ENCODE measurements at regions not wholly inside any gene's neighbourhood (a gene's known extent, or its start where the extent isn't known, plus 50 kb on each side); places are given as distances from the start of the nearest gene placed in this dataset.

GRCh38 chr20:52869698-52870501 lies 102.3 kb upstream of the TSHZ2 start:
- H3K36me3 Mint-ChIP-seq, result no peaks in the 10 kb centered on the region
- H3K9me3 Mint-ChIP-seq, result no peaks in the 10 kb centered on the region
- no peaks in the 10 kb centered on the region for H3K27me3 Mint-ChIP-seq (ENCODE audit: insufficient read depth, low read depth)

GRCh38 chr20:52869276-52869675 lies 102.9 kb upstream of the TSHZ2 start:
- Histone ChIP-seq H2AFZ (replicated peaks) (no peak overlapping the region), H3K4me2 (no peak overlapping the region), H3F3A (ENCODE audit: low read depth) (no peaks in the 10 kb centered on the region), H3K4me3 (no peak overlapping the region), H3K27me3 (no peaks in the 10 kb centered on the region), H3K27ac (no peak overlapping the region), H3K9ac (no peak overlapping the region), H3K4me1 (no peaks in the 10 kb centered on the region), H4K20me1 (ENCODE audit: low read depth) (no peaks in the 10 kb centered on the region), H3K79me2 (ENCODE audit: low read depth) (no peaks in the 10 kb centered on the region), H3K9me3 (ENCODE audit: low read depth) (no peaks in the 10 kb centered on the region), H3K36me3 (no peaks in the 10 kb centered on the region)
- Mint-ChIP-seq H3K4me1 (no peaks in the 10 kb centered on the region), H3K27me3 (ENCODE audit: insufficient read depth, low read depth) (no peaks in the 10 kb centered on the region), H3K27ac (no peak overlapping the region), H3K4me3 (no peak overlapping the region), H3K9me3 (no peaks in the 10 kb centered on the region), H3K36me3 (no peaks in the 10 kb centered on the region)
- DNase-seq (ENCODE audit: low spot score), result no peak
- TF ChIP-seq EZH2phosphoT487 (IDR thresholded peaks at IDR 0.05) (no peak), CTCF (IDR thresholded peaks at IDR 0.05) (no peak)

More at GRCh38 chr20:52869698-52870501, 102.3 kb upstream of the TSHZ2 start:
- Histone ChIP-seq H3K9ac (no peak overlapping the region), H3K36me3 (no peaks in the 10 kb centered on the region), H3K27ac (no peak overlapping the region), H3K4me3 (no peak overlapping the region), H3K4me1 (no peaks in the 10 kb centered on the region), H4K20me1 (ENCODE audit: low read depth) (no peaks in the 10 kb centered on the region), H3K79me2 (ENCODE audit: low read depth) (no peaks in the 10 kb centered on the region), H3F3A (ENCODE audit: low read depth) (no peaks in the 10 kb centered on the region), H3K9me3 (ENCODE audit: low read depth) (no peaks in the 10 kb centered on the region), H3K27me3 (no peaks in the 10 kb centered on the region), H2AFZ (replicated peaks) (no peak overlapping the region), H3K4me2 (no peak overlapping the region)
- H3K4me1 Mint-ChIP-seq, result no peaks in the 10 kb centered on the region
- no peak for TF ChIP-seq EZH2phosphoT487 (IDR thresholded peaks at IDR 0.05)
- no peak for TF ChIP-seq EZH2 (IDR thresholded peaks at IDR 0.05)
- TF ChIP-seq CTCF (IDR thresholded peaks at IDR 0.05), result no peak
- no peak overlapping the region for H3K4me3 Mint-ChIP-seq
- no peak overlapping the region for H3K27ac Mint-ChIP-seq
- DNase-seq (ENCODE audit: low spot score), result no peak

- no peaks in the 10 kb centered on the region for H3F3A ChIP-seq (ENCODE audit: low read depth)
- H3K9me3 ChIP-seq (ENCODE audit: low read depth), result no peaks in the 10 kb centered on the region
- no peaks in the 10 kb centered on the region for H4K20me1 ChIP-seq (ENCODE audit: low read depth)
- H3K27me3 Mint-ChIP-seq (ENCODE audit: insufficient read depth, low read depth), result no peaks in the 10 kb centered on the region
- no peaks in the 10 kb centered on the region for H3K79me2 ChIP-seq (ENCODE audit: low read depth)
- H3K4me1 ChIP-seq, result no peaks in the 10 kb centered on the region
- no peaks in the 10 kb centered on the region for H3K9me3 Mint-ChIP-seq
- no peaks in the 10 kb centered on the region for H3K36me3 ChIP-seq
- no peak for DNase-seq (ENCODE audit: low spot score)
- H3K27ac ChIP-seq, result no peak overlapping the region
- H3K4me2 ChIP-seq, result no peak overlapping the region
- H3K4me3 Mint-ChIP-seq, result no peak overlapping the region
- no peak overlapping the region for H2AFZ ChIP-seq (replicated peaks)
- H3K36me3 Mint-ChIP-seq, result no peaks in the 10 kb centered on the region
- no peak for TF ChIP-seq EZH2phosphoT487 (IDR thresholded peaks at IDR 0.05)
- no peak for TF ChIP-seq EZH2 (IDR thresholded peaks at IDR 0.05)
- TF ChIP-seq CTCF (IDR thresholded peaks at IDR 0.05), result no peak
- no peaks in the 10 kb centered on the region for H3K4me1 Mint-ChIP-seq
- no peak overlapping the region for H3K9ac ChIP-seq
- no peaks in the 10 kb centered on the region for H3K27me3 ChIP-seq
- no peak overlapping the region for H3K4me3 ChIP-seq
- no peak overlapping the region for H3K27ac Mint-ChIP-seq
Observed at GRCh38 chr20:52867305-52867704, 104.9 kb upstream of the TSHZ2 start.
